ENCODE measurements at regions not wholly inside any gene's neighbourhood (a gene's known extent, or its start where the extent isn't known, plus 50 kb on each side); places are given as distances from the start of the nearest gene placed in this dataset.

GRCh38 chr11:42205518-42205917, 746.1 kb upstream of the LRRC4C start:
- no peaks in the 10 kb centered on the region for H3K9me3 ChIP-seq (ENCODE audit: control insufficient read depth, insufficient read depth, low read length)
- no peak overlapping the region for H3K9ac ChIP-seq (ENCODE audit: low read depth, low read length)
- no peaks in the 10 kb centered on the region for H3K36me3 ChIP-seq (ENCODE audit: insufficient read depth, low read length)
- H3K4me1 ChIP-seq (ENCODE audit: insufficient read depth, low read length) = no peaks in the 10 kb centered on the region

GRCh38 chr11:42225664-42226063, 766.2 kb upstream of the LRRC4C start:
- Histone ChIP-seq H3K9ac (ENCODE audit: low read depth, low read length) (no peak overlapping the region), H3K4me1 (ENCODE audit: insufficient read depth, low read length) (peaks cover 3% of the 10 kb centered on the region; the same call in 1 of the 2 replicates), H3K36me3 (ENCODE audit: insufficient read depth, low read length) (no peaks in the 10 kb centered on the region), H3K9me3 (ENCODE audit: control insufficient read depth, insufficient read depth, low read length) (no peaks in the 10 kb centered on the region)

- H3K9me3 ChIP-seq (ENCODE audit: control insufficient read depth, insufficient read depth, low read length) = no peaks in the 10 kb centered on the region
- no peaks in the 10 kb centered on the region for H3K36me3 ChIP-seq (ENCODE audit: insufficient read depth, low read length)
- H3K4me1 ChIP-seq (ENCODE audit: insufficient read depth, low read length) = peaks cover 14% of the 10 kb centered on the region
- no peak overlapping the region for H3K9ac ChIP-seq (ENCODE audit: low read depth, low read length)
Measured at GRCh38 chr11:42232673-42233072, 773.2 kb upstream of the LRRC4C start.

GRCh38 chr11:42234451-42234951, 775.0 kb upstream of the LRRC4C start:
- H3K9ac ChIP-seq (ENCODE audit: low read depth, low read length) = no peak overlapping the region

GRCh38 chr11:42237701-42238235, 778.3 kb upstream of the LRRC4C start:
- H3K4me1 ChIP-seq (ENCODE audit: insufficient read depth, low read length) = peaks cover 14% of the 10 kb centered on the region
- no peaks in the 10 kb centered on the region for H3K36me3 ChIP-seq (ENCODE audit: insufficient read depth, low read length)
- no peaks in the 10 kb centered on the region for H3K9me3 ChIP-seq (ENCODE audit: control insufficient read depth, insufficient read depth, low read length)
- H3K9ac ChIP-seq (ENCODE audit: low read depth, low read length) = no peak overlapping the region

More at GRCh38 chr11:42234451-42234951, 775.0 kb upstream of the LRRC4C start:
- Histone ChIP-seq H3K4me1 (ENCODE audit: insufficient read depth, low read length) (peaks cover 14% of the 10 kb centered on the region), H3K36me3 (ENCODE audit: insufficient read depth, low read length) (no peaks in the 10 kb centered on the region), H3K9me3 (ENCODE audit: control insufficient read depth, insufficient read depth, low read length) (no peaks in the 10 kb centered on the region)

GRCh38 chr11:42239188-42239587, 779.7 kb upstream of the LRRC4C start:
- peaks cover 6% of the 10 kb centered on the region for H3K4me1 ChIP-seq (ENCODE audit: insufficient read depth, low read length)
- no peaks in the 10 kb centered on the region for H3K9me3 ChIP-seq (ENCODE audit: control insufficient read depth, insufficient read depth, low read length)
- no peak overlapping the region for H3K9ac ChIP-seq (ENCODE audit: low read depth, low read length)
- H3K36me3 ChIP-seq (ENCODE audit: insufficient read depth, low read length) = no peaks in the 10 kb centered on the region

- no peak overlapping the region for H3K9ac ChIP-seq (ENCODE audit: low read depth, low read length)
- no peaks in the 10 kb centered on the region for H3K9me3 ChIP-seq (ENCODE audit: control insufficient read depth, insufficient read depth, low read length)
- no peaks in the 10 kb centered on the region for H3K36me3 ChIP-seq (ENCODE audit: insufficient read depth, low read length)
- H3K4me1 ChIP-seq (ENCODE audit: insufficient read depth, low read length) = no peaks in the 10 kb centered on the region; the same call in none of the 2 replicates
Measured at GRCh38 chr11:42243385-42243784, 783.9 kb upstream of the LRRC4C start.

GRCh38 chr11:42244376-42244775, 784.9 kb upstream of the LRRC4C start:
- Histone ChIP-seq H3K9me3 (ENCODE audit: control insufficient read depth, insufficient read depth, low read length) (no peaks in the 10 kb centered on the region), H3K9ac (ENCODE audit: low read depth, low read length) (no peak overlapping the region), H3K36me3 (ENCODE audit: insufficient read depth, low read length) (no peaks in the 10 kb centered on the region)

GRCh38 chr11:42249401-42249800, 789.9 kb upstream of the LRRC4C start:
- H3K36me3 ChIP-seq (ENCODE audit: insufficient read depth, low read length) = no peaks in the 10 kb centered on the region
- no peaks in the 10 kb centered on the region for H3K9me3 ChIP-seq (ENCODE audit: control insufficient read depth, insufficient read depth, low read length)
- H3K4me1 ChIP-seq (ENCODE audit: insufficient read depth, low read length) = no peaks in the 10 kb centered on the region; the same call in none of the 2 replicates
- no peak overlapping the region for H3K9ac ChIP-seq (ENCODE audit: low read depth, low read length)

More at GRCh38 chr11:42244376-42244775, 784.9 kb upstream of the LRRC4C start:
- H3K4me1 ChIP-seq (ENCODE audit: insufficient read depth, low read length) = no peaks in the 10 kb centered on the region; the same call in none of the 2 replicates

- no peak overlapping the region for H3K9ac ChIP-seq (ENCODE audit: low read depth, low read length)
- no peaks in the 10 kb centered on the region for H3K36me3 ChIP-seq (ENCODE audit: insufficient read depth, low read length)
- no peaks in the 10 kb centered on the region for H3K9me3 ChIP-seq (ENCODE audit: control insufficient read depth, insufficient read depth, low read length)
- H3K4me1 ChIP-seq (ENCODE audit: insufficient read depth, low read length) = no peaks in the 10 kb centered on the region
Measured at GRCh38 chr11:42249956-42250355, 790.5 kb upstream of the LRRC4C start.

GRCh38 chr11:42251984-42252383, 792.5 kb upstream of the LRRC4C start:
- Histone ChIP-seq H3K4me1 (ENCODE audit: insufficient read depth, low read length) (no peaks in the 10 kb centered on the region), H3K36me3 (ENCODE audit: insufficient read depth, low read length) (no peaks in the 10 kb centered on the region), H3K9ac (ENCODE audit: low read depth, low read length) (no peak overlapping the region), H3K9me3 (ENCODE audit: control insufficient read depth, insufficient read depth, low read length) (no peaks in the 10 kb centered on the region)

GRCh38 chr11:42253156-42253555, 793.7 kb upstream of the LRRC4C start:
- H3K36me3 ChIP-seq (ENCODE audit: insufficient read depth, low read length) = no peaks in the 10 kb centered on the region
- no peaks in the 10 kb centered on the region for H3K9me3 ChIP-seq (ENCODE audit: control insufficient read depth, insufficient read depth, low read length)
- no peak overlapping the region for H3K9ac ChIP-seq (ENCODE audit: low read depth, low read length)
- H3K4me1 ChIP-seq (ENCODE audit: insufficient read depth, low read length) = no peaks in the 10 kb centered on the region

GRCh38 chr11:42255906-42256305, 796.5 kb upstream of the LRRC4C start:
- Histone ChIP-seq H3K9ac (ENCODE audit: low read depth, low read length) (no peak overlapping the region), H3K4me1 (ENCODE audit: insufficient read depth, low read length) (no peaks in the 10 kb centered on the region), H3K36me3 (ENCODE audit: insufficient read depth, low read length) (no peaks in the 10 kb centered on the region), H3K9me3 (ENCODE audit: control insufficient read depth, insufficient read depth, low read length) (no peaks in the 10 kb centered on the region)

GRCh38 chr11:42257534-42257933, 798.1 kb upstream of the LRRC4C start:
- H3K9me3 ChIP-seq (ENCODE audit: control insufficient read depth, insufficient read depth, low read length) = no peaks in the 10 kb centered on the region
- no peaks in the 10 kb centered on the region for H3K4me1 ChIP-seq (ENCODE audit: insufficient read depth, low read length)
- H3K36me3 ChIP-seq (ENCODE audit: insufficient read depth, low read length) = no peaks in the 10 kb centered on the region
- no peak overlapping the region for H3K9ac ChIP-seq (ENCODE audit: low read depth, low read length)

GRCh38 chr11:42265072-42265471, 805.6 kb upstream of the LRRC4C start:
- Histone ChIP-seq H3K4me1 (ENCODE audit: insufficient read depth, low read length) (no peaks in the 10 kb centered on the region), H3K9ac (ENCODE audit: low read depth, low read length) (no peak overlapping the region), H3K36me3 (ENCODE audit: insufficient read depth, low read length) (no peaks in the 10 kb centered on the region), H3K9me3 (ENCODE audit: control insufficient read depth, insufficient read depth, low read length) (no peaks in the 10 kb centered on the region)
